ENCODE measurements at regions not wholly inside any gene's neighbourhood (a gene's known extent, or its start where the extent isn't known, plus 50 kb on each side); places are given as distances from the start of the nearest gene placed in this dataset.

- WGBS, 2 donors = 29 to 31% methylated on average over 4 of the region's 4 CpGs
- DNase-seq = no peak
- TF ChIP-seq POLR2A (IDR thresholded peaks at IDR 0.05) (no peak), CTCF (IDR thresholded peaks at IDR 0.05) (no peak)
- intact Hi-C loops (cut with DNase I) = loop anchor here (10.0 kb wide), 1 partner anchor 1371 kb away; no protein-coding TSS in a partner anchor
- H3K36me3 ChIP-seq = no peaks in the 10 kb centered on the region
- H3K4me3 ChIP-seq = no peak overlapping the region
- no peaks in the 10 kb centered on the region for H3K27me3 ChIP-seq
- no peak overlapping the region for H3K27ac ChIP-seq
- no peaks in the 10 kb centered on the region for H3K9me3 ChIP-seq
- H3K4me1 ChIP-seq = no peaks in the 10 kb centered on the region
Observed at GRCh38 chr16:75793641-75794040, 67.4 kb upstream of the CPHXL start.

GRCh38 chr16:75794426-75794825 lies 68.1 kb upstream of the CPHXL start:
- H3K4me3 ChIP-seq = no peak overlapping the region
- no peaks in the 10 kb centered on the region for H3K9me3 ChIP-seq
- no peak for DNase-seq
- intact Hi-C loops (cut with DNase I) = loop anchor here (10.0 kb wide), 1 partner anchor 1370 kb away; no protein-coding TSS in a partner anchor
- H3K27ac ChIP-seq = no peak overlapping the region
- H3K36me3 ChIP-seq = no peaks in the 10 kb centered on the region
- TF ChIP-seq POLR2A (IDR thresholded peaks at IDR 0.05) = no peak
- no peak for TF ChIP-seq CTCF (IDR thresholded peaks at IDR 0.05)
- no peaks in the 10 kb centered on the region for H3K27me3 ChIP-seq
- H3K4me1 ChIP-seq = no peaks in the 10 kb centered on the region
- WGBS, 2 donors = 34 to 45% methylated on average over 4 of the region's 4 CpGs

- H3K9me3 ChIP-seq = no peaks in the 10 kb centered on the region
- no peaks in the 10 kb centered on the region for H3K36me3 ChIP-seq
- intact Hi-C loops (cut with DNase I) = loop anchor here (10.0 kb wide), 1 partner anchor 1366 kb away; no protein-coding TSS in a partner anchor
- 65 to 80% methylated on average over 4 of the region's 4 CpGs for WGBS, 2 donors
- no peak overlapping the region for H3K27ac ChIP-seq
- H3K27me3 ChIP-seq = no peaks in the 10 kb centered on the region
- TF ChIP-seq POLR2A (IDR thresholded peaks at IDR 0.05) = no peak
- TF ChIP-seq CTCF (IDR thresholded peaks at IDR 0.05) = no peak
- no peak for DNase-seq
- no peak overlapping the region for H3K4me3 ChIP-seq
- H3K4me1 ChIP-seq = no peaks in the 10 kb centered on the region
Observed at GRCh38 chr16:75798714-75799113, 72.4 kb upstream of the CPHXL start.

- H3K9me3 ChIP-seq = no peaks in the 10 kb centered on the region
- TF ChIP-seq CTCF (IDR thresholded peaks at IDR 0.05) = no peak
- no peak for TF ChIP-seq POLR2A (IDR thresholded peaks at IDR 0.05)
- no peak overlapping the region for H3K4me3 ChIP-seq
- no peaks in the 10 kb centered on the region for H3K4me1 ChIP-seq
- H3K36me3 ChIP-seq = no peaks in the 10 kb centered on the region
- no peak for DNase-seq
- WGBS, 2 donors = 26 to 30% methylated on average over 3 of the region's 3 CpGs
- intact Hi-C loops (cut with DNase I) = no loop called here
- no peaks in the 10 kb centered on the region for H3K27me3 ChIP-seq
- H3K27ac ChIP-seq = no peak overlapping the region
Observed at GRCh38 chr16:75801307-75801706, 75.0 kb upstream of the CPHXL start.

- 39 to 53% methylated on average over 1 of the region's 1 CpG for WGBS, 2 donors
- Histone ChIP-seq H3K4me1 (no peaks in the 10 kb centered on the region), H3K9me3 (no peaks in the 10 kb centered on the region), H3K27ac (no peak overlapping the region), H3K36me3 (no peaks in the 10 kb centered on the region), H3K27me3 (no peaks in the 10 kb centered on the region), H3K4me3 (no peak overlapping the region)
- DNase-seq = no peak
- intact Hi-C loops (cut with DNase I) = no loop called here
- TF ChIP-seq CTCF (IDR thresholded peaks at IDR 0.05) (no peak), POLR2A (IDR thresholded peaks at IDR 0.05) (no peak)
Observed at GRCh38 chr16:75803753-75804152, 77.5 kb upstream of the CPHXL start.
